ENCODE measurements at regions not wholly inside any gene's neighbourhood (a gene's known extent, or its start where the extent isn't known, plus 50 kb on each side); places are given as distances from the start of the nearest gene placed in this dataset.

- no peak for DNase-seq
Measured at GRCh38 chr2:138446043-138446442, 55.5 kb upstream of the SPOPL start.

- no peak for DNase-seq
Measured at GRCh38 chr2:138447889-138448570, 53.5 kb upstream of the SPOPL start.

All from NCI-H1694 treated with DMSO at 0.1 percent for 48 hours (cell line).